ENCODE measurements at regions not wholly inside any gene's neighbourhood (a gene's known extent, or its start where the extent isn't known, plus 50 kb on each side); places are given as distances from the start of the nearest gene placed in this dataset.

DNA sequence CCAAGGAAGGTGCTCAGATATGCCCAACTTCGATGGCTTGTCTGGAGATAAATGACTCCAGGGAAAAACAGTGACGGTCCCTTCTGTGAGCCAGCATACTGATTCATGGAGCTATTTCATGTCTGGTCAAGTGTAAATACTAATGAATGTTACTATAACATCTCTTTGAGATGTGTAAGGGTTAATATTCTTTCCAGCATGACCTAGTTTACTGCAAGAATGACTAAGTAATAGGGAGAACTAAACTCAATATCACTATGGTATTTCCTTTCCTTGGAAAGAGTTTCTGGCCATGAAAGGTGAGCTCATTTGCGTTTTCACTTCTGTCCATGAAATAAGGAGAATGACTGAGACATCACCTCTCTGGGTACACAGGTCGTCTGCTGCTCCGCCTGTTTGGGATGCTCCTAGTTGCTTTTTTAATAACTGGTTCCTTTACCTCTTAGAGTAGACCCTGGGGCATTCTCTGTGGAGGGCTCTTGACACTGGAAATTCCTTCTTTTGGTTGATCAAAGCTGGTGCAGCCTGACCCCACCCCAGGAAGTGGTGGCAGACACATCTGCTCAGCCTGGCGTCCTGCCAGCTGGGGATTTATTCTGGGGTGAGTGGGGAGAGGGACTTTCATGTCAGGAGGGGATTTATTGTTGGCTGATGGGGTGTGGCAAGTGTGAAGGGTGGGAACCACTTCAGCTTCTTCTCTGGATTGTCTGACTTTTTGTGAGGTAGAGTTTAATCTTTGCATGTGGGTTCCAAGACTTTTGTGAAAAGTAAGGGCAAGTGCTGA is 250.0 kb upstream of the MPDZ start:
- no peak overlapping the region for H3K27ac ChIP-seq
- TF ChIP-seq, protein P1, sequence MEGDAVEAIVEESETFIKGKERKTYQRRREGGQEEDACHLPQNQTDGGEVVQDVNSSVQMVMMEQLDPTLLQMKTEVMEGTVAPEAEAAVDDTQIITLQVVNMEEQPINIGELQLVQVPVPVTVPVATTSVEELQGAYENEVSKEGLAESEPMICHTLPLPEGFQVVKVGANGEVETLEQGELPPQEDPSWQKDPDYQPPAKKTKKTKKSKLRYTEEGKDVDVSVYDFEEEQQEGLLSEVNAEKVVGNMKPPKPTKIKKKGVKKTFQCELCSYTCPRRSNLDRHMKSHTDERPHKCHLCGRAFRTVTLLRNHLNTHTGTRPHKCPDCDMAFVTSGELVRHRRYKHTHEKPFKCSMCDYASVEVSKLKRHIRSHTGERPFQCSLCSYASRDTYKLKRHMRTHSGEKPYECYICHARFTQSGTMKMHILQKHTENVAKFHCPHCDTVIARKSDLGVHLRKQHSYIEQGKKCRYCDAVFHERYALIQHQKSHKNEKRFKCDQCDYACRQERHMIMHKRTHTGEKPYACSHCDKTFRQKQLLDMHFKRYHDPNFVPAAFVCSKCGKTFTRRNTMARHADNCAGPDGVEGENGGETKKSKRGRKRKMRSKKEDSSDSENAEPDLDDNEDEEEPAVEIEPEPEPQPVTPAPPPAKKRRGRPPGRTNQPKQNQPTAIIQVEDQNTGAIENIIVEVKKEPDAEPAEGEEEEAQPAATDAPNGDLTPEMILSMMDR (IDR thresholded peaks at IDR 0.05): no peak
- no peak for TF ChIP-seq ZFX (IDR thresholded peaks at IDR 0.05; ENCODE audit: borderline replicate concordance)

DNA sequence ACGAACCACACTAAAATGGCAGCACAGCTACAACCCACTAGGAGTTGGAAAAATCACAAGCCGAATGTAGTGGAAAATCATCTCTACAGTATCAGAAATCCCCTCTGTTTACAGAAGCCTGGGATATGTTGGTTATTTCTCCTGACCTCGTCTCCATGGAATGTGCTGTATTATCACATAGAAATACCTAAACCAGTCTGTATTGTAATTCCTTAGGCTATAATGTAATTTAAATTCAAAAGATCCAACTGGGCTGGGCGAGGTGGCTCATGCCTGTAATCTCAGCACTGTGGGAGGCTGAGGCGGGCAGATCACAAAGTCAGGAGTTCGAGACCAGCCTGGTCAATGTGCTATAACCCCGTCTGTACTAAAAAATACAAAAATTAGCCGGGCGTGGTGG is 244.8 kb upstream of the MPDZ start:
- TF ChIP-seq ZFX (IDR thresholded peaks at IDR 0.05; ENCODE audit: borderline replicate concordance): no peak
- TF ChIP-seq, protein P1 (IDR thresholded peaks at IDR 0.05): no peak
- H3K27ac ChIP-seq: no peak overlapping the region

DNA sequence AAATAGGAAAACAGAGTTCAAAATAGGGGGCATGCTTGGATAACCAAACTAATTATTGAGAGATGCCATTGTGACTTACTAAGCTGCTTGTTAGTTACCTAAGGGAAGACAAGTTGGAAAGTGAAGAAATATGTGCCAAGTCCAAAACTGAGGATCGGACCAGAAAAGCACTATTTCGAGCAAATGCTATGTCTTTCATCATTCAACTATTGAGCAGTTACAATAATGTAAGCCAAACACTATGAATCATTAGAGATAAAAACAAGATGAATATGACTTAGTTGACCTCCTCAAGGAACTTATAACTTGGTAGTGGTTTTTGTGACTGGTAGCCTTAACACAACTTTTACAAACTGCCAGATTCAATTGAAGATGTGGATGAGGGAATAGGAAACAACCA is 240.6 kb upstream of the MPDZ start:
- TF ChIP-seq ZFX (IDR thresholded peaks at IDR 0.05; ENCODE audit: borderline replicate concordance): no peak
- TF ChIP-seq, protein P1 (IDR thresholded peaks at IDR 0.05): no peak
- H3K27ac ChIP-seq: no peak overlapping the region

DNA sequence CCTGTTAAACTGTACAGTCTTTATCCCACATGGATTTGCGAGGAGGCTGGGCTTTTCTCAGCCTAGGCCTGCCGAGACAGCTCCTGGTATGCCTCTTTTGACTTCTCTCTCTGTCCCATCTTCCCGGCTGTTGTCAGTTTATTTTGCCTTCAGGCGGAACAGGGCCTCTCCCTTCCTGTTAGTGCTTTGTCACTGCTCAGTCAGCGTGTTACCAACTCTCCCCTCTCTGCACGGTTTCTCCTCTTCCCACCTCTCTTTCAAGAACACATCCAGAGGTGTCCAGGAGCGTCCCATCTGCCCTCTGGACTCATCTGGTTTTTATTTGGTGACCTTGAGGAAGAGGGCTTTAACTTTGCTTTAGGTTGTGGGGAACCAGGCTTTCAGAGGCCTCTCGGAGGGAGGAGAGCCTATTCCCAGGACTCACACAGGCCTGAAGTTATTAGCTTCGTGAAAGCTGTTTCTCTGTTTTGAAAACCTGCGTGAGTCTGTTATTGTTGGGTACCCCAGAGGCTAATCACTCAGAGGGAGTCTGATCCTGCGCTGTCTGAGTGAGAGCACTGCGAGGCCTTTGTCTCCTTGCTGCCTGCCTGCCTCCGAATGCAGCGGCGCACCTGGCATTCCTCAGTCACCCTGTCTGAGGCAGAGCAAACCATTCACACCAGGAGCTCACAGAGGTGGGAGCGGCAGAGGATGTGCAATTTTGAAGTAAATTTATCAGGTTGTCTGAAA is 234.4 kb upstream of the MPDZ start:
- TF ChIP-seq, protein P1 (IDR thresholded peaks at IDR 0.05): no peak
- TF ChIP-seq ZFX (IDR thresholded peaks at IDR 0.05; ENCODE audit: borderline replicate concordance): no peak

DNA sequence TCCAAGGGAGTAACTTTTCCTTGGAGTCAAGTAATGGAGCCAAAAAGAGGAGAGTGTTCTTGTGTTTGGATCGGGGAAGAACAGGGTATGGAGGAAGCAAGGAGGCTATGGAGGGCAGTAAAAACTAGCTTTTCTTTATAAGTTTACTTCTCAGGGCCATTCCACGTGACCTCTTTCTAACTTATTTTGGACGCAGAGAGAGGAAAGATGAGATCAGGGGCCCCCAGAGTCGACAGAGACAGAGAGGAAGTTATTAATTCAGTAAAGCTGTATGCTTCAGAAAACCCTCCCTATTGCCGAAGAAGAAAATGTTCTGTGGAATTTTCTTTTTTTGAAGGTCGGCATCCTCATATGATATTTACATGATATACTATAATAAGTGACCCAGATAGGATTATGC is 233.8 kb upstream of the MPDZ start:
- H3K27ac ChIP-seq: no peak overlapping the region
- TF ChIP-seq, protein P1 (IDR thresholded peaks at IDR 0.05): no peak
- no peak for TF ChIP-seq ZFX (IDR thresholded peaks at IDR 0.05; ENCODE audit: borderline replicate concordance)

More for the DNA sequence above, 234.4 kb upstream of the MPDZ start:
- no peak overlapping the region for H3K27ac ChIP-seq

DNA sequence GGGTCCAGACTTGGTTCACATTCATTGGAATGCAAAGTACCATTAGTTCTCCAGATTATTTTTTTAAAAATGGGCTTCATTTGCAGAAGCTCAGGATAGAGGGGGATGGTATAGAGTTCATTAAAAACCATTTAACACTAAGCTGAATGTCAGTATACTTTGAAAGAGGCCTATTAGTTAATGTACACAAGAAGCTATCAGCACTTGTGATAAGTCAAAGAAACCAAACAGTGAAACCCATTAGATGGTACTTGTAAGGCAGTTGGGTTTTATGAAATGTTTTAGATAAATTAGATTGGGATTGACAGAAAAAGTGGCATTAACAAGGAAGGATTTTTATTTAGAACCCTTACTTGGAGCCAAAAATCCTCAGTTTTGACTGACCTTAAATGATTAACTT is 229.2 kb upstream of the MPDZ start:
- TF ChIP-seq ZFX (IDR thresholded peaks at IDR 0.05; ENCODE audit: borderline replicate concordance): no peak
- TF ChIP-seq, protein P1 (IDR thresholded peaks at IDR 0.05): no peak
- H3K27ac ChIP-seq: no peak overlapping the region

DNA sequence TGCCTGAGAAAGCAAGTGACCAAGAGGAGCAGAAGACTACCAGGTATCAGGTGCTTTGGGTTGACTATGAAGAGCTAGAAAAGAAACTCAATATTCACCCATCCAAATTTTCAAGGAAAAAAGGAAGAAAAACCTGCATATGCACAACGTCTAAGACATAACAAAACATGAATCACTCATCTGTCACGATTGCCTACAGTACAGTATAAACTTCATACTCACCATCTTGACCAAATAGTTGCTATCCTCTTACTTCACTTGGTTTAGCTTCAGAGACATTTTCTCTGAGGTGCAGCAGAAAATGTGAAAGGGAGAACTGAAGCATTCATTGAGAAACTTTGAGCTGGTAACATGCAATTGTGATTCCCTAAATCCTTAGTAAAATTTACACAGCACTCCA is 228.6 kb upstream of the MPDZ start:
- no peak for TF ChIP-seq ZFX (IDR thresholded peaks at IDR 0.05; ENCODE audit: borderline replicate concordance)
- TF ChIP-seq, protein P1 (IDR thresholded peaks at IDR 0.05): no peak
- no peak overlapping the region for H3K27ac ChIP-seq
